Nephron (organoid): ENCODE measurements at regions not wholly inside any gene's neighbourhood (a gene's known extent, or its start where the extent isn't known, plus 50 kb on each side); places are given as distances from the start of the nearest gene placed in this dataset.
A peak's percentile ranks its signal among the peaks of the same experiment; 100 is the strongest.

Experiments
- H3K27ac Mint-ChIP-seq, 3 experiments: 2 replicates each; pipeline ENCODE4 v1.8.0; 2020; ENCODE audit warnings: mixed read lengths in 3 of 3, mild to moderate bottlenecking in 2 of 3, moderate library complexity in 1 of 3
- H3K27me3 Mint-ChIP-seq: 2 replicates; pipeline ENCODE4 v1.8.0; 2021; ENCODE audit warnings: low read depth, mild to moderate bottlenecking, moderate library complexity, mixed read lengths
- H3K36me3 Mint-ChIP-seq: 2 replicates; pipeline ENCODE4 v1.8.0; 2020; ENCODE audit warnings: low read depth, mixed read lengths
- H3K4me1 Mint-ChIP-seq: 2 replicates; pipeline ENCODE4 v1.8.0; 2020; ENCODE audit warnings: mixed read lengths
- H3K4me3 Mint-ChIP-seq, 3 experiments: 2 replicates each; pipeline ENCODE4 v1.8.0; 2020; ENCODE audit warnings: mild to moderate bottlenecking in 3 of 3, mixed read lengths in 3 of 3, moderate library complexity in 2 of 3
- H3K9me3 Mint-ChIP-seq: 2 replicates; pipeline ENCODE4 v1.8.0; 2020; ENCODE audit warnings: mixed read lengths
- TF ChIP-seq, protein P1 (sequence below), 3 experiments: fragments of 200-600 bp; sonication (generic); IDR thresholded peaks; one replicate each; pipeline ENCODE4 v1.5.0; 2021; ENCODE audit warnings: antibody characterized with exemption in 3 of 3; ENCODE audit not compliant: unreplicated experiment in 3 of 3

DNA sequence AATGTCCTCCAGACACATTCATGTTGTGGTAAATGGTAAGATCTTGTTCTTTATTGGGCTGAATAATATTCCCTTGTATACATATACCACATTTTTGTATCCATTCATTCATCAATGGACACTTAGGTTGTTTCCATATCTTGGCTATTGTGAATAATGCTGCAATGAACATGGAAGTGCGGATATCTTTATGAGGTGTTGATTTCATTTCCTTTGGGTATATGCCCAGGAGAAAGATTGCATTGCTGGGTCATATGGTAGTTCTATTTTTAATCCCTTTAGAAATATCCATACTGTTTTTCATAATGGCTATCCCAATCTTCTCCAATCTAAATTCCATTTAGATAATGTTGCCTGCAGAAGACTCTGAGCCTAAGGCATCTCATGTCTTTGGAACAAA, 78.0 kb upstream of the TNC start:
- peaks cover 9% of the 10 kb centered on the region for H3K9me3 Mint-ChIP-seq
- H3K36me3 Mint-ChIP-seq = peaks cover 4% of the 10 kb centered on the region
- H3K27ac Mint-ChIP-seq = peak overlapping the region in 1 of 3 experiments; percentile 15
- H3K27me3 Mint-ChIP-seq = no peaks in the 10 kb centered on the region
- peaks cover 43% of the 10 kb centered on the region for H3K4me1 Mint-ChIP-seq
- TF ChIP-seq, protein P1, sequence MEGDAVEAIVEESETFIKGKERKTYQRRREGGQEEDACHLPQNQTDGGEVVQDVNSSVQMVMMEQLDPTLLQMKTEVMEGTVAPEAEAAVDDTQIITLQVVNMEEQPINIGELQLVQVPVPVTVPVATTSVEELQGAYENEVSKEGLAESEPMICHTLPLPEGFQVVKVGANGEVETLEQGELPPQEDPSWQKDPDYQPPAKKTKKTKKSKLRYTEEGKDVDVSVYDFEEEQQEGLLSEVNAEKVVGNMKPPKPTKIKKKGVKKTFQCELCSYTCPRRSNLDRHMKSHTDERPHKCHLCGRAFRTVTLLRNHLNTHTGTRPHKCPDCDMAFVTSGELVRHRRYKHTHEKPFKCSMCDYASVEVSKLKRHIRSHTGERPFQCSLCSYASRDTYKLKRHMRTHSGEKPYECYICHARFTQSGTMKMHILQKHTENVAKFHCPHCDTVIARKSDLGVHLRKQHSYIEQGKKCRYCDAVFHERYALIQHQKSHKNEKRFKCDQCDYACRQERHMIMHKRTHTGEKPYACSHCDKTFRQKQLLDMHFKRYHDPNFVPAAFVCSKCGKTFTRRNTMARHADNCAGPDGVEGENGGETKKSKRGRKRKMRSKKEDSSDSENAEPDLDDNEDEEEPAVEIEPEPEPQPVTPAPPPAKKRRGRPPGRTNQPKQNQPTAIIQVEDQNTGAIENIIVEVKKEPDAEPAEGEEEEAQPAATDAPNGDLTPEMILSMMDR (IDR thresholded peaks at IDR 0.05; ENCODE audit: unreplicated experiment in 3 of 3) = no peak
- H3K4me3 Mint-ChIP-seq = no peak overlapping the region

DNA sequence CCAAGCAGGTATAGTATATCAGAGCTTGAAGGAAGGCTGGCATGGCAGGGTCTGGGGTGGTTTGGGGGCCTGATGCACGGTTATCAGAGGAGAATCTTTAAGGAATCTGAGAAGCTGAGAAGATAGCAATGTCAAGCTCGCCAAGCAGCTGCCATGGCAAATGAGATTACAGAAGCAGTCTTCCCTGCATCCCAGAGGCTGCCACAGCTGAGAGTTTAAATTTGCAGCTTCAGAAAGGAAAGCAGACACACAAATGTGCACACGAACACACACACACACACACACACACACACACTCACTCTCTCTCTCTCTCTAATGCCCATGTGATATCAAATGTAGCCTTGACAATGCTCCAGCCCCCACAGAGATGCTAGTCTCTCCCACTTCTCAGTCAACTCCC, 79.0 kb upstream of the TNC start:
- peak overlapping the region; percentile 7 to 70 (median 12) for H3K27ac Mint-ChIP-seq
- H3K4me1 Mint-ChIP-seq = peaks cover 43% of the 10 kb centered on the region
- TF ChIP-seq, protein P1 (IDR thresholded peaks at IDR 0.05; ENCODE audit: unreplicated experiment in 3 of 3) = no peak
- peaks cover 4% of the 10 kb centered on the region for H3K36me3 Mint-ChIP-seq
- no peaks in the 10 kb centered on the region for H3K27me3 Mint-ChIP-seq
- no peak overlapping the region for H3K4me3 Mint-ChIP-seq
- H3K9me3 Mint-ChIP-seq = peaks cover 9% of the 10 kb centered on the region

DNA sequence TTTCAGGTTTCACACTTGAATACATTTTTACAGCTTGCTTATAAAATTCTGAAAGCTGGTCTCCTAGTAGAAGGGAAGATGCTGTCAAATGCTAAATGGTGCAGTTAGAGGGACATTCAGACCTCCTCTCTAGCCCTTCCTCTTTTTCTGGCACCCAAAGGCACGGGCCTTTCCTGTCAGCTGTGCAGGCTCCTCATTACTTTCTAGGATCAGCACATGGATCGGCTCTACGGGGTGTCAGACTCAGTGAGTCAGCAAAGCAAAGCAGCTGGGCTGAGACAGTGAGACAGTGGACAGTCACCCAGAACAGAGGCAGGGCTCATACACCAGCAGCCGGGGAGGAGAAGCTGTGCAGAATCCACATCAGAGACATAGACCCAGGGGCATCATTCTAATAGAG, 80.0 kb upstream of the TNC start:
- TF ChIP-seq, protein P1 (IDR thresholded peaks at IDR 0.05; ENCODE audit: unreplicated experiment in 3 of 3) = no peak
- Mint-ChIP-seq H3K27me3 (no peaks in the 10 kb centered on the region), H3K36me3 (no peaks in the 10 kb centered on the region), H3K4me3 (no peak overlapping the region), H3K4me1 (peaks cover 40% of the 10 kb centered on the region), H3K27ac (peak overlapping the region; percentile 15 to 57 (median 44)), H3K9me3 (peaks cover 9% of the 10 kb centered on the region)

DNA sequence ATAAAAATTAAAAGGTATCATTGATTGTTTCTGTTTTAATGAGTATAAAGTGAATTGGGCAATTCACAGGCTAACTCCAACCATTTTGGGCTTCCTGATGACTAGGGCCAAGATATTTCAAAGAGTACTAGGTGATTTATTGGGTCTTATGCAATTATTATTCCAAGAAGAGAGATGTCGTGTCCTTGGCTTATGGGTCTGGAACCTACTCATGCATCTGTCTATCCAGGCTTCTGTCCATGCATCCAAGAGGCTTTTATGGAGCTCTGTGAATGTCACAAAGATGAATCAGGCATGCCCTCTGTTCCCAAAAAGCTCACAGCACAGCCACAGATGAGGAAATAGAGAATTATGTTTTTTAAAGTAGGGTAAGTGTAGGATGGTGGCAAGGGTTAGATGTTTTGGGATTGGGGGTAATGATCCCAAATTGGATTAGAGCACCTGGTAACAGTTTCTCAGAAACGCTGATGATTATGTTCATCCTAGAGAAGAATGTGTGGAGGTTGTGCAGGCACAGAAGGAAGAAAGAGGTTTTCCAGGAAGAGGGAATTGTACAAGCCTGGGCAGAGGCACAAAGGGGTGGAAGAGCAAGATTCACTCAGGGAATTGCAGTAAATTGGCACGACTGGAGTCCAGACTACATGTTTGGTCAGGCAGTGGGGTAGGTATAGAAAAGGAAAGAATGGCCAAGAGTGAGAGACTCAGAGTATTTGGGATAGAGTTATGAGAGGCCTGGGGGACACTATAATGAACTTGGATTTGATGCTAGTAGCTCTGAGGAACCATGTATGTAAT, 83.0 kb upstream of the TNC start:
- TF ChIP-seq, protein P1 (IDR thresholded peaks at IDR 0.05; ENCODE audit: unreplicated experiment in 3 of 3) = no peak
- peaks cover 35% of the 10 kb centered on the region for H3K4me1 Mint-ChIP-seq
- H3K36me3 Mint-ChIP-seq = no peaks in the 10 kb centered on the region
- H3K4me3 Mint-ChIP-seq = no peak overlapping the region
- no peak overlapping the region for H3K27ac Mint-ChIP-seq
- no peaks in the 10 kb centered on the region for H3K27me3 Mint-ChIP-seq
- H3K9me3 Mint-ChIP-seq = peaks cover under 1% of the 10 kb centered on the region

DNA sequence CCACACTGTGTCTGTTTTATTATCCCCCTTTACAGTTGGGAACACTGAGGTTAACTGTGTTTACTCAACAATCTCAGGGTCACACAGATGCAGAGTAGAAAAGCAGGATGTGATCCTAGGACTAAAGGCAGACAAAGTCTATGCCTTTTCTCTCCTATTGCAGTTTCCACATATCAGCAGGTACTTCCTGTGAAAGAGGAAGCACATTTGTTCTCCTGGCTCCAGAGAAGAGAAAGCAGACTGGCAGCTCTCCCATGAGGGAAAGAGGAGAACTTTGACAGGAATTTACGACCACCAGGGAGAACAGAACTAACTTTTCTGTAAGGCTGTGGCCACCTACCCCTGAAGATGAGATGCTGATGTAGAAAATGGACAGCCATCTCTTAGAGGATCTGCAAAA, 84.2 kb upstream of the TNC start:
- Mint-ChIP-seq H3K27ac (no peak overlapping the region), H3K9me3 (no peaks in the 10 kb centered on the region), H3K4me1 (peaks cover 24% of the 10 kb centered on the region), H3K27me3 (no peaks in the 10 kb centered on the region), H3K4me3 (no peak overlapping the region), H3K36me3 (no peaks in the 10 kb centered on the region)
- TF ChIP-seq, protein P1 (IDR thresholded peaks at IDR 0.05; ENCODE audit: unreplicated experiment in 3 of 3) = no peak
